ENCODE measurements at regions not wholly inside any gene's neighbourhood (a gene's known extent, or its start where the extent isn't known, plus 50 kb on each side); places are given as distances from the start of the nearest gene placed in this dataset.

GRCh38 chr2:234763002-234763873 lies 188.6 kb upstream of the SH3BP4 start:
- TF ChIP-seq CTCF (IDR thresholded peaks at IDR 0.05; ENCODE audit: control extremely low read depth in 1 of 3, insufficient read depth in 1 of 3, low read depth in 1 of 3, low read length in 3 of 3) (no peak), KDM5A (IDR thresholded peaks at IDR 0.05; ENCODE audit: low read length) (no peak), CHD1 (IDR thresholded peaks at IDR 0.05; ENCODE audit: low read depth, low read length) (no peak), ZNF274 (IDR thresholded peaks at IDR 0.05; ENCODE audit: borderline replicate concordance, extremely low read depth, low read length) (no peak), POLR2A (IDR thresholded peaks at IDR 0.05; ENCODE audit: control extremely low read depth in 1 of 2, low read depth in 2 of 2, low read length in 2 of 2) (no peak), NANOG (IDR thresholded peaks at IDR 0.05; ENCODE audit: insufficient read depth, low read depth, low read length, poor library complexity, severe bottlenecking) (no peak), POLR2AphosphoS5 (IDR thresholded peaks at IDR 0.05; ENCODE audit: low read depth, low read length) (no peak)
- TF ChIP-seq, protein P1, sequence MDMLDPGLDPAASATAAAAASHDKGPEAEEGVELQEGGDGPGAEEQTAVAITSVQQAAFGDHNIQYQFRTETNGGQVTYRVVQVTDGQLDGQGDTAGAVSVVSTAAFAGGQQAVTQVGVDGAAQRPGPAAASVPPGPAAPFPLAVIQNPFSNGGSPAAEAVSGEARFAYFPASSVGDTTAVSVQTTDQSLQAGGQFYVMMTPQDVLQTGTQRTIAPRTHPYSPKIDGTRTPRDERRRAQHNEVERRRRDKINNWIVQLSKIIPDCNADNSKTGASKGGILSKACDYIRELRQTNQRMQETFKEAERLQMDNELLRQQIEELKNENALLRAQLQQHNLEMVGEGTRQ (IDR thresholded peaks at IDR 0.05; ENCODE audit: low read length), result no peak
